ENCODE measurements at regions not wholly inside any gene's neighbourhood (a gene's known extent, or its start where the extent isn't known, plus 50 kb on each side); places are given as distances from the start of the nearest gene placed in this dataset.

- TF ChIP-seq, protein P1, sequence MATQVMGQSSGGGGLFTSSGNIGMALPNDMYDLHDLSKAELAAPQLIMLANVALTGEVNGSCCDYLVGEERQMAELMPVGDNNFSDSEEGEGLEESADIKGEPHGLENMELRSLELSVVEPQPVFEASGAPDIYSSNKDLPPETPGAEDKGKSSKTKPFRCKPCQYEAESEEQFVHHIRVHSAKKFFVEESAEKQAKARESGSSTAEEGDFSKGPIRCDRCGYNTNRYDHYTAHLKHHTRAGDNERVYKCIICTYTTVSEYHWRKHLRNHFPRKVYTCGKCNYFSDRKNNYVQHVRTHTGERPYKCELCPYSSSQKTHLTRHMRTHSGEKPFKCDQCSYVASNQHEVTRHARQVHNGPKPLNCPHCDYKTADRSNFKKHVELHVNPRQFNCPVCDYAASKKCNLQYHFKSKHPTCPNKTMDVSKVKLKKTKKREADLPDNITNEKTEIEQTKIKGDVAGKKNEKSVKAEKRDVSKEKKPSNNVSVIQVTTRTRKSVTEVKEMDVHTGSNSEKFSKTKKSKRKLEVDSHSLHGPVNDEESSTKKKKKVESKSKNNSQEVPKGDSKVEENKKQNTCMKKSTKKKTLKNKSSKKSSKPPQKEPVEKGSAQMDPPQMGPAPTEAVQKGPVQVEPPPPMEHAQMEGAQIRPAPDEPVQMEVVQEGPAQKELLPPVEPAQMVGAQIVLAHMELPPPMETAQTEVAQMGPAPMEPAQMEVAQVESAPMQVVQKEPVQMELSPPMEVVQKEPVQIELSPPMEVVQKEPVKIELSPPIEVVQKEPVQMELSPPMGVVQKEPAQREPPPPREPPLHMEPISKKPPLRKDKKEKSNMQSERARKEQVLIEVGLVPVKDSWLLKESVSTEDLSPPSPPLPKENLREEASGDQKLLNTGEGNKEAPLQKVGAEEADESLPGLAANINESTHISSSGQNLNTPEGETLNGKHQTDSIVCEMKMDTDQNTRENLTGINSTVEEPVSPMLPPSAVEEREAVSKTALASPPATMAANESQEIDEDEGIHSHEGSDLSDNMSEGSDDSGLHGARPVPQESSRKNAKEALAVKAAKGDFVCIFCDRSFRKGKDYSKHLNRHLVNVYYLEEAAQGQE (IDR thresholded peaks at IDR 0.05) = peak; percentile 43
- TF ChIP-seq TAF1 (conservative IDR thresholded peaks at IDR 0.05) (no peak), CTCF (IDR thresholded peaks at IDR 0.05; ENCODE audit: low read depth, low read length, missing input control) (no peak), RXRA (IDR thresholded peaks at IDR 0.05) (peak; percentile 49 to 77), FOXA1 (IDR thresholded peaks at IDR 0.05) (no peak), EGR1 (IDR thresholded peaks at IDR 0.05; ENCODE audit: low read depth in 2 of 2) (no peak), GABPA (IDR thresholded peaks at IDR 0.05 in 1 of 2, conservative IDR thresholded peaks at IDR 0.05 in 1 of 2) (no peak), RAD21 (IDR thresholded peaks at IDR 0.05) (peak; percentile 53)
- TF ChIP-seq, protein P2, sequence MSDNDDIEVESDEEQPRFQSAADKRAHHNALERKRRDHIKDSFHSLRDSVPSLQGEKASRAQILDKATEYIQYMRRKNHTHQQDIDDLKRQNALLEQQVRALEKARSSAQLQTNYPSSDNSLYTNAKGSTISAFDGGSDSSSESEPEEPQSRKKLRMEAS (IDR thresholded peaks at IDR 0.05) = peak; percentile 49
- TF ChIP-seq, protein P3, sequence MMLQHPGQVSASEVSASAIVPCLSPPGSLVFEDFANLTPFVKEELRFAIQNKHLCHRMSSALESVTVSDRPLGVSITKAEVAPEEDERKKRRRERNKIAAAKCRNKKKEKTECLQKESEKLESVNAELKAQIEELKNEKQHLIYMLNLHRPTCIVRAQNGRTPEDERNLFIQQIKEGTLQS (IDR thresholded peaks at IDR 0.05) = peak; percentile 32
- TF ChIP-seq, protein P4, sequence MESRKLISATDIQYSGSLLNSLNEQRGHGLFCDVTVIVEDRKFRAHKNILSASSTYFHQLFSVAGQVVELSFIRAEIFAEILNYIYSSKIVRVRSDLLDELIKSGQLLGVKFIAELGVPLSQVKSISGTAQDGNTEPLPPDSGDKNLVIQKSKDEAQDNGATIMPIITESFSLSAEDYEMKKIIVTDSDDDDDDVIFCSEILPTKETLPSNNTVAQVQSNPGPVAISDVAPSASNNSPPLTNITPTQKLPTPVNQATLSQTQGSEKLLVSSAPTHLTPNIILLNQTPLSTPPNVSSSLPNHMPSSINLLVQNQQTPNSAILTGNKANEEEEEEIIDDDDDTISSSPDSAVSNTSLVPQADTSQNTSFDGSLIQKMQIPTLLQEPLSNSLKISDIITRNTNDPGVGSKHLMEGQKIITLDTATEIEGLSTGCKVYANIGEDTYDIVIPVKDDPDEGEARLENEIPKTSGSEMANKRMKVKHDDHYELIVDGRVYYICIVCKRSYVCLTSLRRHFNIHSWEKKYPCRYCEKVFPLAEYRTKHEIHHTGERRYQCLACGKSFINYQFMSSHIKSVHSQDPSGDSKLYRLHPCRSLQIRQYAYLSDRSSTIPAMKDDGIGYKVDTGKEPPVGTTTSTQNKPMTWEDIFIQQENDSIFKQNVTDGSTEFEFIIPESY (IDR thresholded peaks at IDR 0.05) = peak; percentile 60
Observed at GRCh38 chr2:187847245-187848208, 293.3 kb upstream of the TFPI start.

All from liver (tissue), 3 donors.